ENCODE measurements at regions not wholly inside any gene's neighbourhood (a gene's known extent, or its start where the extent isn't known, plus 50 kb on each side); places are given as distances from the start of the nearest gene placed in this dataset.

GRCh38 chr15:61319892-61320291 lies 90.8 kb upstream of the RORA start:
- no peak for DNase-seq (ENCODE audit: low spot score)
- intact Hi-C loops (cut with DNase I), result no loop called here

GRCh38 chr15:61318802-61319525 lies 89.9 kb upstream of the RORA start:
- intact Hi-C loops (cut with DNase I), result no loop called here

GRCh38 chr15:61318301-61318700 lies 89.2 kb upstream of the RORA start:
- DNase-seq (ENCODE audit: low spot score), result no peak
- intact Hi-C loops (cut with DNase I), result no loop called here

More at GRCh38 chr15:61318802-61319525, 89.9 kb upstream of the RORA start:
- DNase-seq (ENCODE audit: low spot score), result no peak

- intact Hi-C loops (cut with DNase I), result no loop called here
- DNase-seq (ENCODE audit: low spot score), result no peak
Observed at GRCh38 chr15:61315471-61315870, 86.4 kb upstream of the RORA start.

GRCh38 chr15:61314427-61314826 lies 85.3 kb upstream of the RORA start:
- intact Hi-C loops (cut with DNase I), result no loop called here
- no peak for DNase-seq (ENCODE audit: low spot score)

- intact Hi-C loops (cut with DNase I), result no loop called here
- DNase-seq (ENCODE audit: low spot score), result no peak
Observed at GRCh38 chr15:61309617-61310016, 80.5 kb upstream of the RORA start.

- no peak for DNase-seq (ENCODE audit: low spot score)
- intact Hi-C loops (cut with DNase I), result no loop called here
Observed at GRCh38 chr15:61309031-61309511, 80.0 kb upstream of the RORA start.

GRCh38 chr15:61308437-61308836 lies 79.3 kb upstream of the RORA start:
- no peak for DNase-seq (ENCODE audit: low spot score)
- intact Hi-C loops (cut with DNase I), result loop anchor here in 1 of 2 donors (1.0 kb wide), 1 partner anchor 29 kb away; no protein-coding TSS in a partner anchor

- DNase-seq (ENCODE audit: low spot score), result no peak
- intact Hi-C loops (cut with DNase I), result no loop called here
Observed at GRCh38 chr15:61307474-61307873, 78.4 kb upstream of the RORA start.

GRCh38 chr15:61301701-61302100 lies 72.6 kb upstream of the RORA start:
- intact Hi-C loops (cut with DNase I), result no loop called here
- no peak for DNase-seq (ENCODE audit: low spot score)

- DNase-seq (ENCODE audit: low spot score), result no peak
- intact Hi-C loops (cut with DNase I), result no loop called here
Observed at GRCh38 chr15:61299075-61299763, 70.1 kb upstream of the RORA start.

- intact Hi-C loops (cut with DNase I), result no loop called here
- DNase-seq (ENCODE audit: low spot score), result no peak
Observed at GRCh38 chr15:61295239-61295638, 66.1 kb upstream of the RORA start.

GRCh38 chr15:61282661-61283060 lies 53.6 kb upstream of the RORA start:
- intact Hi-C loops (cut with DNase I), result no loop called here
- DNase-seq (ENCODE audit: low spot score), result no peak

- DNase-seq (ENCODE audit: low spot score), result no peak
- intact Hi-C loops (cut with DNase I), result no loop called here
Observed at GRCh38 chr15:61281328-61281727, 52.2 kb upstream of the RORA start.

Data from posterior vena cava (tissue), 2 donors.